ENCODE measurements at regions not wholly inside any gene's neighbourhood (a gene's known extent, or its start where the extent isn't known, plus 50 kb on each side); places are given as distances from the start of the nearest gene placed in this dataset.

GRCh38 chr7:98565103-98565502, 52.0 kb upstream of the NPTX2 start:
- no peak for DNase-seq (ENCODE audit: low read depth, low spot score)

GRCh38 chr7:98562871-98563495, 54.1 kb upstream of the NPTX2 start:
- no peak for DNase-seq (ENCODE audit: low read depth, low spot score)

- no peak for DNase-seq (ENCODE audit: low read depth, low spot score)
Measured at GRCh38 chr7:98562381-98562823, 54.7 kb upstream of the NPTX2 start.

GRCh38 chr7:98559958-98560357, 57.1 kb upstream of the NPTX2 start:
- no peak for DNase-seq (ENCODE audit: low read depth, low spot score)

- DNase-seq (ENCODE audit: low read depth, low spot score) = no peak
Measured at GRCh38 chr7:98559219-98559618, 57.9 kb upstream of the NPTX2 start.

- no peak for DNase-seq (ENCODE audit: low read depth, low spot score)
Measured at GRCh38 chr7:98557538-98558031, 59.5 kb upstream of the NPTX2 start.

- DNase-seq (ENCODE audit: low read depth, low spot score) = no peak
Measured at GRCh38 chr7:98556288-98556687, 60.8 kb upstream of the NPTX2 start.

GRCh38 chr7:98555403-98555802, 61.7 kb upstream of the NPTX2 start:
- no peak for DNase-seq (ENCODE audit: low read depth, low spot score)

GRCh38 chr7:98553666-98554065, 63.4 kb upstream of the NPTX2 start:
- DNase-seq (ENCODE audit: low read depth, low spot score) = no peak

GRCh38 chr7:98551611-98552273, 65.3 kb upstream of the NPTX2 start:
- DNase-seq (ENCODE audit: low read depth, low spot score) = no peak

- DNase-seq (ENCODE audit: low read depth, low spot score) = no peak
Measured at GRCh38 chr7:98548971-98549370, 68.1 kb upstream of the NPTX2 start.

GRCh38 chr7:98548370-98548769, 68.7 kb upstream of the NPTX2 start:
- DNase-seq (ENCODE audit: low read depth, low spot score) = no peak

GRCh38 chr7:98541101-98541500, 76.0 kb upstream of the NPTX2 start:
- no peak for DNase-seq (ENCODE audit: low read depth, low spot score)

GRCh38 chr7:98539865-98540264, 77.2 kb upstream of the NPTX2 start:
- DNase-seq (ENCODE audit: low read depth, low spot score) = no peak

GRCh38 chr7:98536803-98537202, 80.3 kb upstream of the NPTX2 start:
- DNase-seq (ENCODE audit: low read depth, low spot score) = no peak

- no peak for DNase-seq (ENCODE audit: low read depth, low spot score)
Measured at GRCh38 chr7:98534493-98534892, 82.6 kb upstream of the NPTX2 start.

GRCh38 chr7:98531717-98532116, 85.4 kb upstream of the NPTX2 start:
- no peak for DNase-seq (ENCODE audit: low read depth, low spot score)

- DNase-seq (ENCODE audit: low read depth, low spot score) = no peak
Measured at GRCh38 chr7:98528079-98528478, 89.0 kb upstream of the NPTX2 start.

GRCh38 chr7:98526059-98526458, 91.0 kb upstream of the NPTX2 start:
- no peak for DNase-seq (ENCODE audit: low read depth, low spot score)

GRCh38 chr7:98521089-98521692, 95.9 kb upstream of the NPTX2 start:
- DNase-seq (ENCODE audit: low read depth, low spot score) = no peak

GRCh38 chr7:98520356-98520951, 96.6 kb upstream of the NPTX2 start:
- no peak for DNase-seq (ENCODE audit: low read depth, low spot score)

GRCh38 chr7:98518159-98518947, 98.7 kb upstream of the NPTX2 start:
- DNase-seq (ENCODE audit: low read depth, low spot score) = no peak
